K562 (cell line): ENCODE measurements at regions not wholly inside any gene's neighbourhood (a gene's known extent, or its start where the extent isn't known, plus 50 kb on each side); places are given as distances from the start of the nearest gene placed in this dataset.
A peak's percentile ranks its signal among the peaks of the same experiment; 100 is the strongest.

Source experiments
- CBFA2T3 ChIP-seq: fragments of 450-650 bp; IDR thresholded peaks from 2 replicates; pipeline ENCODE4 v1.6.1; 2017
- E2F3 ChIP-seq: fragments of 250-450 bp; sonication (Bioruptor Pico); IDR thresholded peaks from 2 replicates; pipeline ENCODE4 v1.4.0; 2020; ENCODE audit warnings: mild to moderate bottlenecking
- FIP1L1 ChIP-seq: fragments of 200-400 bp; formaldehyde crosslinking; IDR thresholded peaks from 2 replicates; pipeline ENCODE4 v1.6.1; 2018; ENCODE audit warnings: mild to moderate bottlenecking, low read depth, low read length; ENCODE audit not compliant: poor library complexity, severe bottlenecking
- HDAC8 ChIP-seq: fragments of 450-650 bp; IDR thresholded peaks from 2 replicates; pipeline ENCODE4 v1.6.1; 2016; ENCODE audit warnings: mild to moderate bottlenecking, missing genetic modification characterization, moderate library complexity, missing compliant biosample characterization
- ILK ChIP-seq: fragments of 450-650 bp; IDR thresholded peaks from 2 replicates; pipeline ENCODE4 v1.6.1; 2016; ENCODE audit warnings: missing genetic modification characterization, low read depth, mild to moderate bottlenecking, missing compliant biosample characterization, moderate library complexity, borderline replicate concordance
- MAFG ChIP-seq: fragments of 450-650 bp; conservative IDR thresholded peaks from 2 replicates; pipeline ENCODE4 v1.6.1; 2016; ENCODE audit warnings: missing genetic modification characterization, missing compliant biosample characterization
- MYC ChIP-seq, 2 experiments: fragments of 250-450 bp in 1 of 2; sonication (Bioruptor Pico) in 1 of 2; IDR thresholded peaks; 2 replicates each; pipeline versions ENCODE4 v1.5.1 to v1.6.1; 2012 to 2021; ENCODE audit warnings: low read depth in 2 of 2, borderline replicate concordance in 1 of 2, improper control_type of control experiment in 1 of 2, low read length in 1 of 2, mild to moderate bottlenecking in 1 of 2, moderate library complexity in 1 of 2
- RBM15 ChIP-seq: fragments of 200-400 bp; formaldehyde crosslinking; IDR thresholded peaks from 2 replicates; pipeline ENCODE4 v1.6.1; 2018; ENCODE audit warnings: mild to moderate bottlenecking, low read length, moderate library complexity; ENCODE audit not compliant: insufficient read depth
- SPI1 ChIP-seq: IDR thresholded peaks from 2 replicates; pipeline ENCODE4 v1.6.1; 2011; ENCODE audit warnings: low read depth, low read length, control low read depth, borderline replicate concordance
- TAF7 ChIP-seq: fragments of 450-650 bp; IDR thresholded peaks from 2 replicates; pipeline ENCODE4 v1.6.1; 2016; ENCODE audit warnings: missing genetic modification characterization, missing compliant biosample characterization
- TOE1 ChIP-seq, 2 experiments: fragments of 450-650 bp in 1 of 2; sonication (generic) in 1 of 2; formaldehyde crosslinking in 1 of 2; IDR thresholded peaks; 2 replicates each; pipeline versions ENCODE4 v1.7.1 to v1.8.0; 2016 to 2022; ENCODE audit warnings: borderline replicate concordance in 2 of 2, mild to moderate bottlenecking in 2 of 2, antibody characterized with exemption in 1 of 2, inconsistent platforms in 1 of 2, low read depth in 1 of 2, missing genetic modification reagents in 1 of 2, moderate library complexity in 1 of 2
- ZNF184 ChIP-seq: sonication (generic); formaldehyde crosslinking; IDR thresholded peaks from 2 replicates; pipeline ENCODE4 v1.5.0; 2020; ENCODE audit warnings: missing genetic modification reagents
- ZNF311 ChIP-seq: fragments of 250-450 bp; sonication (Bioruptor Pico); IDR thresholded peaks from 2 replicates; pipeline ENCODE4 v1.4.0; 2020; ENCODE audit warnings: mild to moderate bottlenecking, moderate library complexity
- TF ChIP-seq, protein P1 (sequence below): fragments of 200-800 bp; sonication (Bioruptor generic); IDR thresholded peaks from 2 replicates; pipeline ENCODE4 v1.6.1; 2017; ENCODE audit warnings: missing genetic modification characterization, missing compliant biosample characterization
- TF ChIP-seq, protein P2 (sequence below), 3 experiments: fragments of 200-800 bp in 1 of 3; fragments of 250-450 bp in 1 of 3; fragments of 450-650 bp in 1 of 3; sonication (Bioruptor Pico) in 1 of 3; sonication (Bioruptor generic) in 1 of 3; formaldehyde crosslinking in 1 of 3; IDR thresholded peaks; 2 replicates each; pipeline versions ENCODE4 v1.6.1 to v1.8.0; 2016 to 2022; ENCODE audit warnings: mild to moderate bottlenecking in 2 of 3, missing genetic modification characterization in 2 of 3, missing compliant biosample characterization in 1 of 3, moderate library complexity in 1 of 3
- TF ChIP-seq, protein P3 (sequence below): fragments of 450-650 bp; formaldehyde crosslinking; IDR thresholded peaks from 2 replicates; pipeline ENCODE4 v1.4.0; 2020; ENCODE audit warnings: mild to moderate bottlenecking, moderate library complexity
- TF ChIP-seq, protein P4 (sequence below): fragments of 450-650 bp; conservative IDR thresholded peaks from 2 replicates; pipeline ENCODE4 v1.6.1; 2016; ENCODE audit warnings: missing genetic modification characterization, low read depth, mild to moderate bottlenecking, missing compliant biosample characterization, moderate library complexity

DNA sequence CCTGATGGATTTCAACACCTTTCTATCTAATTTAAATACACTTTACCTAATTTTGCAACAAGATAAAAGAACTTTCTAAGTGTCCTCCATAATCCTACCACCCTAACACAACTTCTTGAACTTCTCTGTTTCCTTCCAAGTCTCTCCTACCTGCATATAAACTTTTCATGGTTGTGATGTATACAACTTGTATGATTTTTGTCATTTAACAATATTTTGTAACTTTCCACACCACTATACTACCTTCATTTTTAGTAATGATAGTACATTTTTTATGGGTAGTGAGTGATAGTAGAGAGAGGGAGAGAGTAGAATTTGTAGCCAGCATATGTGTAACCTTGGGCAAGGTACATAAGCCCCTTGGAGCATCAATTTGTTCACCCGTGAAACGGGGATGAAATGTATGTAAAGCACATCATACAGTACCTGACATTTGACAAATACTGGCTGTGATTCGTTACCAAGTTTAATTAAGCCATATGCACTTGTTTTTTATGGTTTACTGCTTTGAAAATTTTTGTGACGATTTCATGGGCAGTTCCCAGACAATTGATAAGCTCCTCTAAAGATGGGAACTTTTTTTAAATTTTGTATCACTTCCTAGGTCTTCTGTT, 177.8 kb upstream of the SLC38A2 start (continued):
- TF ChIP-seq, protein P1, sequence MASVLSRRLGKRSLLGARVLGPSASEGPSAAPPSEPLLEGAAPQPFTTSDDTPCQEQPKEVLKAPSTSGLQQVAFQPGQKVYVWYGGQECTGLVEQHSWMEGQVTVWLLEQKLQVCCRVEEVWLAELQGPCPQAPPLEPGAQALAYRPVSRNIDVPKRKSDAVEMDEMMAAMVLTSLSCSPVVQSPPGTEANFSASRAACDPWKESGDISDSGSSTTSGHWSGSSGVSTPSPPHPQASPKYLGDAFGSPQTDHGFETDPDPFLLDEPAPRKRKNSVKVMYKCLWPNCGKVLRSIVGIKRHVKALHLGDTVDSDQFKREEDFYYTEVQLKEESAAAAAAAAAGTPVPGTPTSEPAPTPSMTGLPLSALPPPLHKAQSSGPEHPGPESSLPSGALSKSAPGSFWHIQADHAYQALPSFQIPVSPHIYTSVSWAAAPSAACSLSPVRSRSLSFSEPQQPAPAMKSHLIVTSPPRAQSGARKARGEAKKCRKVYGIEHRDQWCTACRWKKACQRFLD, result peak; percentile 17; the same call in 1 of the 2 replicates
- TF ChIP-seq, protein P2, sequence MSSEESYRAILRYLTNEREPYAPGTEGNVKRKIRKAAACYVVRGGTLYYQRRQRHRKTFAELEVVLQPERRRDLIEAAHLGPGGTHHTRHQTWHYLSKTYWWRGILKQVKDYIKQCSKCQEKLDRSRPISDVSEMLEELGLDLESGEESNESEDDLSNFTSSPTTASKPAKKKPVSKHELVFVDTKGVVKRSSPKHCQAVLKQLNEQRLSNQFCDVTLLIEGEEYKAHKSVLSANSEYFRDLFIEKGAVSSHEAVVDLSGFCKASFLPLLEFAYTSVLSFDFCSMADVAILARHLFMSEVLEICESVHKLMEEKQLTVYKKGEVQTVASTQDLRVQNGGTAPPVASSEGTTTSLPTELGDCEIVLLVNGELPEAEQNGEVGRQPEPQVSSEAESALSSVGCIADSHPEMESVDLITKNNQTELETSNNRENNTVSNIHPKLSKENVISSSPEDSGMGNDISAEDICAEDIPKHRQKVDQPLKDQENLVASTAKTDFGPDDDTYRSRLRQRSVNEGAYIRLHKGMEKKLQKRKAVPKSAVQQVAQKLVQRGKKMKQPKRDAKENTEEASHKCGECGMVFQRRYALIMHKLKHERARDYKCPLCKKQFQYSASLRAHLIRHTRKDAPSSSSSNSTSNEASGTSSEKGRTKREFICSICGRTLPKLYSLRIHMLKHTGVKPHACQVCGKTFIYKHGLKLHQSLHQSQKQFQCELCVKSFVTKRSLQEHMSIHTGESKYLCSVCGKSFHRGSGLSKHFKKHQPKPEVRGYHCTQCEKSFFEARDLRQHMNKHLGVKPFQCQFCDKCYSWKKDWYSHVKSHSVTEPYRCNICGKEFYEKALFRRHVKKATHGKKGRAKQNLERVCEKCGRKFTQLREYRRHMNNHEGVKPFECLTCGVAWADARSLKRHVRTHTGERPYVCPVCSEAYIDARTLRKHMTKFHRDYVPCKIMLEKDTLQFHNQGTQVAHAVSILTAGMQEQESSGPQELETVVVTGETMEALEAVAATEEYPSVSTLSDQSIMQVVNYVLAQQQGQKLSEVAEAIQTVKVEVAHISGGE (CRISPR knock-in tag; IDR thresholded peaks at IDR 0.05), result no peak
- TF ChIP-seq FIP1L1 (no peak), TAF7 (tag) (peak; percentile 8; the same call in 1 of the 2 replicates), E2F3 (CRISPR knock-in tag) (no peak), CBFA2T3 (no peak), TOE1 (IDR thresholded peaks at IDR 0.05; ENCODE audit: borderline replicate concordance) (no peak), TOE1 (CRISPR knock-in tag; IDR thresholded peaks at IDR 0.05; ENCODE audit: borderline replicate concordance, low read depth) (no peak), SPI1 (no peak), MYC (IDR thresholded peaks at IDR 0.05; ENCODE audit: low read depth, low read length) (no peak; the same call in 1 of the 2 replicates), MYC (CRISPR knock-in tag; IDR thresholded peaks at IDR 0.05; ENCODE audit: borderline replicate concordance, low read depth) (no peak), HDAC8 (tag) (0 out of 2 replicates have a peak, but pooled peaks have one; percentile 17), MAFG (tag) (no peak), ILK (tag) (peak; percentile 38; the same call in 1 of the 2 replicates), ZNF311 (CRISPR knock-in tag) (peak; percentile 80; the same call in 1 of the 2 replicates), ZNF184 (CRISPR knock-in tag) (no peak), RBM15 (no peak)
- TF ChIP-seq, protein P3, sequence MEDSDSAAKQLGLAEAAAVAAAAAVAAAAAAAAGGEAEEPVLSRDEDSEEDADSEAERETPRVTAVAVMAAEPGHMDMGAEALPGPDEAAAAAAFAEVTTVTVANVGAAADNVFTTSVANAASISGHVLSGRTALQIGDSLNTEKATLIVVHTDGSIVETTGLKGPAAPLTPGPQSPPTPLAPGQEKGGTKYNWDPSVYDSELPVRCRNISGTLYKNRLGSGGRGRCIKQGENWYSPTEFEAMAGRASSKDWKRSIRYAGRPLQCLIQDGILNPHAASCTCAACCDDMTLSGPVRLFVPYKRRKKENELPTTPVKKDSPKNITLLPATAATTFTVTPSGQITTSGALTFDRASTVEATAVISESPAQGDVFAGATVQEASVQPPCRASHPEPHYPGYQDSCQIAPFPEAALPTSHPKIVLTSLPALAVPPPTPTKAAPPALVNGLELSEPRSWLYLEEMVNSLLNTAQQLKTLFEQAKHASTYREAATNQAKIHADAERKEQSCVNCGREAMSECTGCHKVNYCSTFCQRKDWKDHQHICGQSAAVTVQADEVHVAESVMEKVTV, result no peak
- TF ChIP-seq, protein P4, sequence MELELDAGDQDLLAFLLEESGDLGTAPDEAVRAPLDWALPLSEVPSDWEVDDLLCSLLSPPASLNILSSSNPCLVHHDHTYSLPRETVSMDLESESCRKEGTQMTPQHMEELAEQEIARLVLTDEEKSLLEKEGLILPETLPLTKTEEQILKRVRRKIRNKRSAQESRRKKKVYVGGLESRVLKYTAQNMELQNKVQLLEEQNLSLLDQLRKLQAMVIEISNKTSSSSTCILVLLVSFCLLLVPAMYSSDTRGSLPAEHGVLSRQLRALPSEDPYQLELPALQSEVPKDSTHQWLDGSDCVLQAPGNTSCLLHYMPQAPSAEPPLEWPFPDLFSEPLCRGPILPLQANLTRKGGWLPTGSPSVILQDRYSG, result 0 out of 2 replicates have a peak, but pooled peaks have one; percentile 18
